GM12878 (cell line): ENCODE measurements at regions not wholly inside any gene's neighbourhood (a gene's known extent, or its start where the extent isn't known, plus 50 kb on each side); places are given as distances from the start of the nearest gene placed in this dataset.

ENCODE experiments used
- ATAC-seq: fragments of 200-7000 bp; cut with Tn5 transposase; 3 replicates; pipeline ENCODE4 v1.9.1; 2020; ENCODE audit warnings: mild to moderate bottlenecking, moderate library complexity
- BruUV-seq: library from RNA; stranded (reverse); fragments of 400-500 nt; replicated peaks from 2 replicates; lab custom pipeline; 2021; lab: Mats Ljungman, UMichigan
- CTCF ChIA-PET: fragments of 300-600 bp; sonication (Branson Sonifier 250); formaldehyde crosslinking; extraction: SDS; loops from one replicate; lab custom pipeline; 2021; ENCODE audit warnings: inconsistent platforms; lab: Yijun Ruan, JAX
- POLR2A ChIA-PET: fragments of 350-600 bp; formaldehyde crosslinking; extraction: SDS; loops from one replicate; lab custom pipeline; 2021; ENCODE audit warnings: inconsistent platforms; lab: Charles Lee
- RAD21 ChIA-PET: fragments of 300-600 bp; sonication (Branson Sonifier 250); formaldehyde crosslinking; loops from one replicate; lab custom pipeline; 2023; ENCODE audit warnings: antibody characterized with exemption; ENCODE audit not compliant: unreplicated experiment; lab: Charles Lee
- SMC1A ChIA-PET: fragments of 300-600 bp; sonication (Branson Sonifier 250); formaldehyde crosslinking; loops from one replicate; lab custom pipeline; 2023; ENCODE audit not compliant: unreplicated experiment, uncharacterized antibody; lab: Charles Lee
- DNase-seq: peaks from one replicate; pipeline ENCODE4 v3.0.0-alpha.2; 2011; ENCODE audit warnings: low read depth, low spot score
- FAIRE-seq: peaks from 3 replicates; lab custom pipeline; 2011; peaks lifted over from hg19 to GRCh38; lab: Jason Lieb, UNC
- H2AFZ ChIP-seq: 2 replicates; pipeline ENCODE4 v1.6.0; 2011; ENCODE audit warnings: low read depth, low read length, control low read depth; ENCODE audit not compliant: control insufficient read depth
- H3K27ac ChIP-seq: 2 replicates; pipeline ENCODE4 v1.5.1; 2011; ENCODE audit warnings: control low read depth; ENCODE audit not compliant: control insufficient read depth, insufficient read depth
- H3K27me3 ChIP-seq, 2 experiments: replicated peaks in 1 of 2; 2 replicates each; pipeline versions ENCODE4 v1.6.0 to v1.6.1; 2011; ENCODE audit warnings: low read length in 1 of 2; ENCODE audit not compliant: control insufficient read depth in 2 of 2, insufficient read depth in 2 of 2
- H3K36me3 ChIP-seq, 2 experiments: 2 replicates each; pipeline ENCODE4 v1.5.1; 2011; ENCODE audit warnings: low read length in 1 of 2; ENCODE audit not compliant: control insufficient read depth in 2 of 2, insufficient read depth in 2 of 2
- H3K4me1 ChIP-seq: 2 replicates; pipeline ENCODE4 v1.6.1; 2011; ENCODE audit warnings: mild to moderate bottlenecking, low read length, moderate library complexity, mixed read lengths; ENCODE audit not compliant: control insufficient read depth, insufficient read depth
- H3K4me2 ChIP-seq: 2 replicates; pipeline ENCODE4 v1.6.0; 2011; ENCODE audit warnings: control low read depth; ENCODE audit not compliant: control insufficient read depth, insufficient read depth
- H3K4me3 ChIP-seq: fragments of 200-600 bp; sonication (generic); 2 replicates; pipeline ENCODE4 v1.5.1; 2016
- H3K79me2 ChIP-seq: 2 replicates; pipeline ENCODE4 v1.6.0; 2011; ENCODE audit warnings: low read length; ENCODE audit not compliant: control insufficient read depth, insufficient read depth
- H3K9ac ChIP-seq: 2 replicates; pipeline ENCODE4 v1.8.0; 2011; ENCODE audit warnings: low read length, control low read depth, mixed read lengths; ENCODE audit not compliant: control insufficient read depth, insufficient read depth
- H3K9me3 ChIP-seq: replicated peaks from 3 replicates; pipeline ENCODE4 v1.5.1; 2011; ENCODE audit warnings: mild to moderate bottlenecking, low read length; ENCODE audit not compliant: control insufficient read depth, insufficient read depth
- H4K20me1 ChIP-seq: 2 replicates; pipeline ENCODE4 v1.6.0; 2011; ENCODE audit not compliant: control insufficient read depth, insufficient read depth
- CHD1 ChIP-seq: IDR thresholded peaks from 2 replicates; pipeline ENCODE4 v1.6.1; 2012; ENCODE audit warnings: low read depth, low read length, improper control_type of control experiment
- E2F8 ChIP-seq: fragments of 450-650 bp; IDR thresholded peaks from 2 replicates; pipeline ENCODE4 v1.6.1; 2018; ENCODE audit warnings: mild to moderate bottlenecking, low read depth, moderate library complexity; ENCODE audit not compliant: partially characterized antibody
- ELK1 ChIP-seq: IDR thresholded peaks from 2 replicates; pipeline ENCODE4 v1.6.1; 2012; ENCODE audit warnings: low read depth, low read length, improper control_type of control experiment
- FOXK2 ChIP-seq: fragments of 450-650 bp; IDR thresholded peaks from 2 replicates; pipeline ENCODE4 v1.6.1; 2017; ENCODE audit warnings: mild to moderate bottlenecking, moderate library complexity
- HCFC1 ChIP-seq: fragments of 150-350 bp; IDR thresholded peaks from 2 replicates; pipeline ENCODE4 v1.6.1; 2014; ENCODE audit warnings: low read length
- HDAC6 ChIP-seq: fragments of 200-600 bp; sonication (generic); IDR thresholded peaks from one replicate; pipeline ENCODE4 v1.8.0; 2017; ENCODE audit warnings: antibody characterized with exemption; ENCODE audit not compliant: unreplicated experiment
- NFYA ChIP-seq: IDR thresholded peaks from 2 replicates; pipeline ENCODE4 v1.6.1; 2011; ENCODE audit warnings: low read depth, mild to moderate bottlenecking, low read length, improper control_type of control experiment, borderline replicate concordance
- PRDM15 ChIP-seq: fragments of 450-650 bp; formaldehyde crosslinking; IDR thresholded peaks from 2 replicates; pipeline ENCODE4 v1.4.0; 2020; ENCODE audit warnings: mild to moderate bottlenecking, moderate library complexity
- SMAD1 ChIP-seq: fragments of 450-650 bp; IDR thresholded peaks from 2 replicates; pipeline ENCODE4 v1.6.1; 2018; ENCODE audit warnings: mild to moderate bottlenecking, low read depth; ENCODE audit not compliant: partially characterized antibody
- SPI1 ChIP-seq: IDR thresholded peaks from 2 replicates; pipeline ENCODE4 v1.6.1; 2011; ENCODE audit warnings: low read depth, mild to moderate bottlenecking, low read length, moderate library complexity, borderline replicate concordance; ENCODE audit not compliant: insufficient read depth
- ZBED1 ChIP-seq: IDR thresholded peaks from 2 replicates; pipeline ENCODE4 v1.6.1; 2016; ENCODE audit warnings: borderline replicate concordance
- WGBS: methylation state at CpG from one replicate; pipeline ENCODE4 v1.1.6; 2016; ENCODE audit warnings: low lambda C conversion rate; ENCODE audit not compliant: insufficient replicate concordance, insufficient coverage; ENCODE audit errors: missing lambda C conversion rate; 5-methylcytosine and 5-hydroxymethylcytosine counted together
- in situ Hi-C: fragments of 300-500 bp; cut with MboI; formaldehyde crosslinking; loops from 9 replicates; pipeline ENCODE4 v1.14.3; 2018; ENCODE audit warnings: mixed read lengths
- intact Hi-C: fragments of 100-400 bp; cut with micrococcal nuclease; formaldehyde crosslinking; loops from one replicate; pipeline ENCODE4 v1.14.2; 2022; ENCODE audit not compliant: unreplicated experiment

GRCh38 chr19:5263615-5264014 is 77.0 kb downstream of the PTPRS start:
- ATAC-seq (no peak), FAIRE-seq (no peak), DNase-seq (no peak)
- Histone ChIP-seq H3K27me3 (no peaks in the 10 kb centered on the region; a peak in 1 of 4 replicates), H3K9ac (no peak overlapping the region), H3K9me3 (no peaks in the 10 kb centered on the region), H3K4me3 (no peak overlapping the region), H3K4me2 (no peak overlapping the region), H3K79me2 (no peaks in the 10 kb centered on the region), H3K4me1 (no peaks in the 10 kb centered on the region), H3K27ac (no peak overlapping the region), H3K36me3 (no peaks in the 10 kb centered on the region), H4K20me1 (no peaks in the 10 kb centered on the region), H2AFZ (no peak overlapping the region)
- CTCF ChIA-PET: no interaction called here
- BruUV-seq: no TSS peak
- WGBS: 42% methylated on average over 20 of the region's 23 CpGs
- intact Hi-C loops: no loop called here
- TF ChIP-seq HDAC6 (no peak), NFYA (no peak), ELK1 (no peak), SPI1 (no peak), SMAD1 (no peak)
- RAD21 ChIA-PET: no interaction called here
- SMC1A ChIA-PET: no interaction called here
- in situ Hi-C loops: no loop called here
- POLR2A ChIA-PET: no interaction called here

- ChIA-PET CTCF (no interaction called here), POLR2A (no interaction called here), RAD21 (no interaction called here), SMC1A (no interaction called here)
- no peak overlapping the region for H3K4me2 ChIP-seq
- DNase-seq (no peak), FAIRE-seq (no peak), ATAC-seq (no peak)
- H2AFZ ChIP-seq: no peak overlapping the region
- intact Hi-C loops (no loop called here), in situ Hi-C loops (no loop called here)
- no peak overlapping the region for H3K4me3 ChIP-seq
- no peaks in the 10 kb centered on the region for H4K20me1 ChIP-seq
- H3K27me3 ChIP-seq: no peaks in the 10 kb centered on the region; a peak in 1 of 4 replicates
- no peaks in the 10 kb centered on the region for H3K79me2 ChIP-seq
- H3K9ac ChIP-seq: no peak overlapping the region
- BruUV-seq: no TSS peak
- no peak overlapping the region for H3K27ac ChIP-seq
- 54% methylated on average over 7 of the region's 14 CpGs for WGBS
- no peaks in the 10 kb centered on the region for H3K4me1 ChIP-seq
- no peaks in the 10 kb centered on the region for H3K36me3 ChIP-seq
- no peaks in the 10 kb centered on the region for H3K9me3 ChIP-seq
- TF ChIP-seq FOXK2 (no peak), CHD1 (no peak), HCFC1 (no peak), E2F8 (no peak), ZBED1 (no peak), PRDM15 (no peak)
These were observed 77.9 kb downstream of the PTPRS start for GRCh38 chr19:5262721-5263120.
